Stimulated activated naive B cell treated with anti-CD40 and anti-IgM and Interleukin-4, amounts not matched to agents 10 μg/mL and 1 μg/mL and 100 μg/mL, for 72 hours (primary cell): ENCODE measurements at regions not wholly inside any gene's neighbourhood (a gene's known extent, or its start where the extent isn't known, plus 50 kb on each side); places are given as distances from the start of the nearest gene placed in this dataset.
A peak's percentile ranks its signal among the peaks of the same experiment; 100 is the strongest.

Source experiments
- ATAC-seq, 2 donors: fragments of 150-1000 bp; cut with Tn5 transposase; replicated peaks; 2 replicates each; pipeline ENCODE4 v1.10.0; 2021; ENCODE audit warnings: moderate library complexity in 1 of 2
- DNase-seq: peaks from one replicate; pipeline ENCODE4 v3.0.0; 2021
- H3K27ac Mint-ChIP-seq: one replicate; pipeline ENCODE4 v1.8.0; 2022; ENCODE audit warnings: mild to moderate bottlenecking, mixed read lengths
- H3K27me3 Mint-ChIP-seq, 2 donors: one replicate each; pipeline ENCODE4 v1.8.0; 2022; ENCODE audit warnings: mixed read lengths in 2 of 2
- H3K36me3 Mint-ChIP-seq, 2 donors: one replicate each; pipeline ENCODE4 v1.8.0; 2022; ENCODE audit warnings: mixed read lengths in 2 of 2, mild to moderate bottlenecking in 1 of 2
- H3K4me1 Mint-ChIP-seq, 2 donors: one replicate each; pipeline ENCODE4 v1.8.0; 2022; ENCODE audit warnings: mixed read lengths in 2 of 2, mild to moderate bottlenecking in 1 of 2
- H3K4me3 Mint-ChIP-seq, 2 donors: one replicate each; pipeline ENCODE4 v1.8.0; 2022; ENCODE audit warnings: mild to moderate bottlenecking in 2 of 2, mixed read lengths in 2 of 2, moderate library complexity in 1 of 2
- H3K9me3 Mint-ChIP-seq, 2 donors: one replicate each; pipeline ENCODE4 v1.8.0; 2022; ENCODE audit warnings: mixed read lengths in 2 of 2, mild to moderate bottlenecking in 1 of 2

GRCh38 chr10:88179831-88180230, 316.4 kb downstream of the PTEN start:
- Mint-ChIP-seq H3K36me3 (peaks cover 1 to 18% of the 10 kb centered on the region in 2 donors), H3K4me1 (peaks cover 0 to 2% of the 10 kb centered on the region in 2 donors), H3K27me3 (peaks cover 0 to 4% of the 10 kb centered on the region in 2 donors), H3K4me3 (no peak overlapping the region), H3K27ac (no peak overlapping the region), H3K9me3 (peaks cover 15 to 16% of the 10 kb centered on the region in 2 donors)
- no peak for DNase-seq
- ATAC-seq = no peak

DNA sequence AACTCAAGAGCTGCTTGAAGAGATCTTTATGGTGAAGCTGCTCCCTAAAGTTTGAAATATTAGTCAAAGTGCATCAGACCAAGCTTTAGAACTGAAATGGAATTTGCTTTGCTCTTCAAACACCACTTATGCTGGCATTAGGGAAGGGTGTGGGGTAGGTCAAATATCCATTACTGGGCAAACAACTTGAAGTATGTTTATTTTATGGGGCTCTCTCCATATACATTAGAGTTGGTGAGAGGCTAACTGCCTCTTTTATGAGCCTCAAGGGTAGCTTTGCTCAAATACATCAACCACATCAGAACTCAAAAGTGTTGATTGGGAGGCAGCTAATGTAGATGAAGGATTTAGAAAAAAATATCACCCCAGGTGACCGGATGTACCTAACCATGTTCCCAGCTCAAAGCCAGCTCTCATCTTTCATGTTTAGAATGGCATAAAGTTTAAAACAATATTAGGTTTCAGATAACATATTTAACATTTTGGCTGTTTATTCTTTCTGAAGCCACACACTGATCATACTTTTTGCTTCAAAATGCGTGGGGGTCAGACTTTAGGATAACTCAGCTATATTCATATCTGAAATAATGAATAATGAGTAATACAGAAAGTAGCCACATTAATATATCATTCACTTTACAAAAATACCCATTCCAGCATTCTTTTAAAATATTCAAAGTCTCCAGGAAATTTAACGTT, 318.6 kb downstream of the PTEN start:
- ATAC-seq (no peak), DNase-seq (no peak)
- Mint-ChIP-seq H3K27me3 (peaks cover 0 to 4% of the 10 kb centered on the region in 2 donors), H3K9me3 (peaks cover 7 to 8% of the 10 kb centered on the region in 2 donors), H3K27ac (no peak overlapping the region), H3K4me3 (no peak overlapping the region), H3K4me1 (peaks cover 0 to 2% of the 10 kb centered on the region in 2 donors), H3K36me3 (peaks cover 1 to 13% of the 10 kb centered on the region in 2 donors)

DNA sequence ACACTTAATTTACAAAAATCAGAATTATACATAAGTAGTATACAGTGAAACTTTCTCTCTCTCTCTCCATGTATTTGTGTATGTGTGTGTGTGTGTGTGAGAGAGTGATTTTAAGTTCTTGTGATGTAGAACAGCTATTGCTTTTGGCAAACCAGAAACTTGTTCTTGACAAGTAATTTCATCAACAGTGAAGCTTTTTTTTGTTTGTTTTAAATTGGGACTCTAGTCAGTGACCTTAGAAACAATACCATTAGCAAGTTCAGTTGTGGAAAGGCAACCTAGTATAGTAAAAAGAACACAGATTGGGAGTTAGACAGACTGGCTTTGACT, 319.1 kb downstream of the PTEN start:
- H3K36me3 Mint-ChIP-seq = peaks cover 0 to 8% of the 10 kb centered on the region in 2 donors
- no peak overlapping the region for H3K27ac Mint-ChIP-seq
- H3K27me3 Mint-ChIP-seq = peaks cover 0 to 2% of the 10 kb centered on the region in 2 donors
- H3K4me1 Mint-ChIP-seq = peaks cover 0 to 2% of the 10 kb centered on the region in 2 donors
- no peak overlapping the region for H3K4me3 Mint-ChIP-seq
- DNase-seq (no peak), ATAC-seq (no peak)
- H3K9me3 Mint-ChIP-seq = peaks cover 3% of the 10 kb centered on the region in 2 donors

- Mint-ChIP-seq H3K36me3 (no peaks in the 10 kb centered on the region), H3K27me3 (no peaks in the 10 kb centered on the region), H3K4me1 (no peaks in the 10 kb centered on the region), H3K9me3 (no peaks in the 10 kb centered on the region), H3K4me3 (no peak overlapping the region), H3K27ac (no peak overlapping the region)
- DNase-seq = no peak
- no peak for ATAC-seq
Observed at GRCh38 chr10:88184543-88185297, 321.3 kb downstream of the PTEN start.

GRCh38 chr10:88185830-88186229, 322.4 kb downstream of the PTEN start:
- DNase-seq (no peak), ATAC-seq (no peak)
- H3K36me3 Mint-ChIP-seq = no peaks in the 10 kb centered on the region
- peaks cover 0 to 2% of the 10 kb centered on the region in 2 donors for H3K9me3 Mint-ChIP-seq
- peaks cover 2 to 6% of the 10 kb centered on the region in 2 donors for H3K4me1 Mint-ChIP-seq
- H3K4me3 Mint-ChIP-seq = no peak overlapping the region
- H3K27me3 Mint-ChIP-seq = no peaks in the 10 kb centered on the region
- no peak overlapping the region for H3K27ac Mint-ChIP-seq

GRCh38 chr10:88186335-88186734, 322.9 kb downstream of the PTEN start:
- no peak overlapping the region for H3K27ac Mint-ChIP-seq
- DNase-seq = no peak
- no peaks in the 10 kb centered on the region for H3K36me3 Mint-ChIP-seq
- peaks cover 2 to 7% of the 10 kb centered on the region in 2 donors for H3K4me1 Mint-ChIP-seq
- no peaks in the 10 kb centered on the region for H3K27me3 Mint-ChIP-seq
- ATAC-seq = no peak
- H3K9me3 Mint-ChIP-seq = peaks cover 0 to 2% of the 10 kb centered on the region in 2 donors
- H3K4me3 Mint-ChIP-seq = no peak overlapping the region

- no peak overlapping the region for H3K4me3 Mint-ChIP-seq
- H3K4me1 Mint-ChIP-seq = peaks cover 2 to 7% of the 10 kb centered on the region in 2 donors
- peaks cover 0 to 2% of the 10 kb centered on the region in 2 donors for H3K9me3 Mint-ChIP-seq
- DNase-seq (no peak), ATAC-seq (no peak)
- no peaks in the 10 kb centered on the region for H3K27me3 Mint-ChIP-seq
- H3K36me3 Mint-ChIP-seq = no peaks in the 10 kb centered on the region
- no peak overlapping the region for H3K27ac Mint-ChIP-seq
Observed at GRCh38 chr10:88187472-88187871, 324.0 kb downstream of the PTEN start.

DNA sequence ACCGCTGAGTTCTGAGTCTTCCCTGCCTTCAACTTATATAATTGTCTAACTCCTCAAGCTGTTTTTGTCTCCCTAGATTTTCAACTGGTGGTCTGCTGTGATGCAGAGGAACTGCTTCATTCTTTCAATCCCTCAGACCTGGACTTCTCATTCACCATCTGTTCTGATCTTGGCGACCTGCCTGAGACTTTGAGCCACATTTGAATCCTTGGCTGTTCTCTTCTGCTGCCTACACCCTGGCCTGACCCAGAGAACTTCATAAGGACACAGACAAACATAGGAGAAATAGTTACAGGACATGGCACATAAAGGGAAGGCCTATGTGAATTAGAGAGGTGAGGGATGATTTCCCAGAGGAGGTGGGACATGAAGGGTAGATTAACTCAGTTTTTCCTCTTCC, 326.7 kb downstream of the PTEN start:
- peaks cover 22 to 30% of the 10 kb centered on the region in 2 donors for H3K4me1 Mint-ChIP-seq

GRCh38 chr10:88190540-88191235, 327.3 kb downstream of the PTEN start:
- ATAC-seq = no peak
- peaks cover 0 to 2% of the 10 kb centered on the region in 2 donors for H3K9me3 Mint-ChIP-seq

More for the DNA sequence above, 326.7 kb downstream of the PTEN start:
- ATAC-seq = no peak
- H3K36me3 Mint-ChIP-seq = no peaks in the 10 kb centered on the region
- no peak overlapping the region for H3K27ac Mint-ChIP-seq
- H3K9me3 Mint-ChIP-seq = peaks cover 0 to 2% of the 10 kb centered on the region in 2 donors
- no peak for DNase-seq
- no peaks in the 10 kb centered on the region for H3K27me3 Mint-ChIP-seq
- H3K4me3 Mint-ChIP-seq = no peak overlapping the region

DNA sequence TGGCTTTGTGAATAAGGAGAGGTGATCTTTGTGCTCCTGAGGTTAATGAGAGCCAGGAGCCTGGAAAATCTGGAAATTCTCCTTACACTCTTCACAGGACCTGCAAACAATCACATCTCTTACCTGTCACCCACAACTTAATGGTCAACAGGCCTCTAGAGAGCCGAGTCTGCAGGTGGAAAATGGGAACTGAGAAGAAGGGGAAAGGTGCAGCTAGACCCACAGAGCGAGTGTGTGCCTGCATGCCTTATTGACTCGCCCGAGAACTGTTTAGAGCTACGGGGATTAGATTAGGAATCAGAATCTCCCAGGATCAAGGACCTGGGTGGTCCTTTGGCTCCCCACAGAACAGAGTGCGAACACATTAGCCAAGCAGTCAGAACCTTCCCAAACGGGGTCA, 329.6 kb downstream of the PTEN start:
- ATAC-seq (peak; percentile 78), DNase-seq (no peak)
- Mint-ChIP-seq H3K36me3 (no peaks in the 10 kb centered on the region), H3K4me1 (peaks cover 26 to 44% of the 10 kb centered on the region in 2 donors), H3K9me3 (peaks cover 0 to 3% of the 10 kb centered on the region in 2 donors), H3K27me3 (no peaks in the 10 kb centered on the region), H3K27ac (no peak overlapping the region), H3K4me3 (peak overlapping the region; percentile 1 to 15)

More at GRCh38 chr10:88190540-88191235, 327.3 kb downstream of the PTEN start:
- Mint-ChIP-seq H3K27ac (no peak overlapping the region), H3K27me3 (no peaks in the 10 kb centered on the region), H3K4me3 (no peak overlapping the region), H3K36me3 (no peaks in the 10 kb centered on the region), H3K4me1 (peaks cover 26 to 36% of the 10 kb centered on the region in 2 donors)
- DNase-seq = no peak

DNA sequence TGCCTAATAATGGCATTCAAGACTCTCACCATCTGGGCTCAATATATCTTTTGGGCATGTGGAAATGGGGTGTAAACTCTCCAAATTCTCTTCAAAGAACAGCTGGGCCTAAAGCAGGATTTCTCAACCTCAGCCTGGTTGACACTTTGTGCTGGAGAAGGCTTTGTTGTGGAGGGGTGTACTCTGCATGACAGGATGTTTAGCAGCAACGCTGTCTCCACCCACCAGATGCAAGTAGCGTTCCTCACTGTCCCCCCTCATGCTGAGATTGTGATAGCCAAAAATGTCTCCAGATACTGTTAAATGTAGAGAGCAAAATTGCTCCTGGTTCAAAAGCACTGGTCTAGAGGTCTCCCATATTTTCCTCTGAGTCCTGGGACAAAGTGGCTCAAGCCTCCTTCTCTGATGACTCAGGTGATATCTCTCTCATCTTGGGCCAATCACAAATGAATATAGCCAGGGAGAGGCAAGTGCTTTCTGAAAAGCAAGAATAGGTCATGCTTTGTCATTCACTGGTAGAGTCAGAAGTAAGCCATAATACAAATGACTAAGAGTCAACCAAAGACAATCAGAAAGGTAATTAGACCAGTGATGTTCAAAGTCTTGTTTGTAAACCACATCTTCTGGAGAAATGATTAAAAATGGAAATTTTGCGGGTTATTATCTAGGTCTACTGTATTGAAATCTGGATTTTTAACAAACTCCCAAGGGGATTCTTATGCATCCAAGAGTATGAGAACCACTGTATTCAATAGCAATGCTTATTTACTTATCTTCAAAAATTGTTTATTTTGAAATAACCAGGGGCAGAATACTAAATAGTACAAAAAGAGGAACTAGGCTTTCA, 330.8 kb downstream of the PTEN start:
- Mint-ChIP-seq H3K27me3 (no peaks in the 10 kb centered on the region), H3K27ac (no peak overlapping the region), H3K36me3 (no peaks in the 10 kb centered on the region), H3K9me3 (peaks cover 0 to 3% of the 10 kb centered on the region in 2 donors), H3K4me3 (no peak overlapping the region), H3K4me1 (peaks cover 26 to 44% of the 10 kb centered on the region in 2 donors)
- DNase-seq = no peak
- peak; percentile 69 to 73 for ATAC-seq

DNA sequence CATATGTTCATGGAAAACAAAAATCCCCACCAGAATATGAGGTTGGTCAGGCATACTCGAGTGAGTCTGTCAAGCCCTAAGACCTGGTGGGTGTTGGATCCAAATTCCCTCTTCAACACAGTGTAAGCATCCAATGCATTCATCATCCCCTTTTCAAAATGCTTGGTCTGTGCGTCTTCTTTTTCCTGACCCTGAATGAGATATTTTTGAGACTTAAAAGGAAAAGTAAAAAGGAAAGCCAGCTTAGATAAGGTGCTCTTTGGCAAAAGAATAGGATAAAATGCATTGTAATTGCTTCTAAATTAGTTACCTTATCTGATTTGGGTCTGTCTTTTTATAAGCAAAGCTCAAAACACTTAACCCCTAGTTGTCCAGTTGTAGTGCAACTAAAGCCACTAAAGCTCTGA, 331.5 kb downstream of the PTEN start:
- Mint-ChIP-seq H3K4me1 (peaks cover 26 to 44% of the 10 kb centered on the region in 2 donors), H3K27me3 (no peaks in the 10 kb centered on the region), H3K9me3 (peaks cover 0 to 3% of the 10 kb centered on the region in 2 donors), H3K4me3 (no peak overlapping the region), H3K36me3 (no peaks in the 10 kb centered on the region), H3K27ac (no peak overlapping the region)
- DNase-seq = no peak
- ATAC-seq = no peak

DNA sequence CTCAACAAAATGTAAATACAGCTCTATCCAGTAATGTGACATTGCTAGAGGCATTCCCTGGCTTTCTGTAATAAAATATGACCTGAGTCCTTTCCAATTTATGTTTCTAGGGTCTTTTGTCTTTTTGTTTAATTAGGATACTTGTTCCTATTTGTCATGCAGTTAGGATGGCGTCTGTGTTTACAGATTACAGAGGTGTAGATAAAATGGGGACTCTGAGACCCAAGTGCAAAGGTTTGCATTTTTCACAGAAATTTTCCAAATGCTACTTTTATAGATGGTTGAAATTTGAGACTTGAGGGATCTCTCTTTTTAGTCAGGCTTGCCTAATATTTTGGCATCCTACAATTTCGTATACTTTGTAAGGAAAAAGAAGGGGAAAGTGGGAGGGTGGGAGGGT, 332.4 kb downstream of the PTEN start:
- no peaks in the 10 kb centered on the region for H3K36me3 Mint-ChIP-seq
- ATAC-seq = no peak

DNA sequence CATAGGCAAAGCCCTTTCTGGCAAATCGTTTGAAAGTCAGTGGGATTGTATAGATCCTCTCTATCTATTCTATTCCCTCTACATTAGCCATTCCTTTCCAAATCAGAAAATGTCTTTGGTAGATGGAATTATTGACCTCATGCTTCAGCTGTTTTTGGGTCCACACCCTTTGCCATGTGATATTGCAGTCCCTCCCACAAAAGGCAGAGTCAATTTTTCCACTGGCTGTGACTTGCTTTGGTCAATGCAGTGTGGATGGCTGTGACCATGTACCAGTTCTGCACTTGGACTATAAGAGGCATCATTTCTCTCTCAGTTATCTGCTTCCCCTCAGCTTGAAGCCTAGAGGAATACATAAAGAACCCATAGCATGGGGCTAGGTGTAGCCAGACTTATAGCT, 332.9 kb downstream of the PTEN start:
- Mint-ChIP-seq H3K4me1 (peaks cover 24 to 37% of the 10 kb centered on the region in 2 donors), H3K36me3 (no peaks in the 10 kb centered on the region)

More for the DNA sequence above, 332.4 kb downstream of the PTEN start:
- H3K27ac Mint-ChIP-seq = no peak overlapping the region
- no peak overlapping the region for H3K4me3 Mint-ChIP-seq
- no peaks in the 10 kb centered on the region for H3K27me3 Mint-ChIP-seq
- H3K9me3 Mint-ChIP-seq = peaks cover 0 to 1% of the 10 kb centered on the region in 2 donors
- H3K4me1 Mint-ChIP-seq = peaks cover 24 to 37% of the 10 kb centered on the region in 2 donors
- DNase-seq = no peak

More for the DNA sequence above, 332.9 kb downstream of the PTEN start:
- peaks cover 0 to 1% of the 10 kb centered on the region in 2 donors for H3K9me3 Mint-ChIP-seq
- DNase-seq = no peak
- H3K27ac Mint-ChIP-seq = no peak overlapping the region
- no peak overlapping the region for H3K4me3 Mint-ChIP-seq
- H3K27me3 Mint-ChIP-seq = no peaks in the 10 kb centered on the region
- peak in 1 of 2 donors; percentile 24 for ATAC-seq
